Erythroblast (primary cell): ENCODE measurements at regions not wholly inside any gene's neighbourhood (a gene's known extent, or its start where the extent isn't known, plus 50 kb on each side); places are given as distances from the start of the nearest gene placed in this dataset.

Experiments
- GATA1 ChIP-seq: IDR thresholded peaks from 2 replicates; pipeline ENCODE4 v1.6.1; 2011; ENCODE audit warnings: low read depth, mild to moderate bottlenecking, control low read depth, low read length, moderate library complexity
- POLR2A ChIP-seq: IDR thresholded peaks from 2 replicates; pipeline ENCODE4 v1.6.1; 2011; ENCODE audit warnings: mild to moderate bottlenecking, low read length

- TF ChIP-seq POLR2A (no peak), GATA1 (no peak)
These were observed 202.4 kb downstream of the ARL6IP6 start for GRCh38 chr2:152920846-152921245.
